ENCODE measurements at regions not wholly inside any gene's neighbourhood (a gene's known extent, or its start where the extent isn't known, plus 50 kb on each side); places are given as distances from the start of the nearest gene placed in this dataset.

DNA sequence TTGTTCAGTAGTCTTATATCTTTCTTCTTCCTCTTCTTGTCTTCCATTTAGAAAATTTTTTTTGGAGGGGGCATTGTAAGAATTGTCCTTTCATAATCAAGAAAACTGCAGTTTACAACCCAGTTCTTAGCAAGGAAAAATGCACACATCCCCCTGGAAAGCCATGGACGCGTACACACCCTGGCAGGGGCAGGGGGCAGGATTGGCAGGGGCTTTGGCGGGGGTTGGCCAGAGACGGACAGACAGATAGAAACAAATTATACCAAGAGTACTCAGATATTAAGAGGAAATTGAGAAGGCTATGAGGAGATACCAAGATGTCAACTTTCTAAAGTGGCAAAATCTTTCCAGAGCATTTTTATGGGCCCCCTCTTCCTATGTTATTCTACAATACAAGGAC lies 322.5 kb upstream of the CPXCR1 start:
- no peak for DNase-seq

DNA sequence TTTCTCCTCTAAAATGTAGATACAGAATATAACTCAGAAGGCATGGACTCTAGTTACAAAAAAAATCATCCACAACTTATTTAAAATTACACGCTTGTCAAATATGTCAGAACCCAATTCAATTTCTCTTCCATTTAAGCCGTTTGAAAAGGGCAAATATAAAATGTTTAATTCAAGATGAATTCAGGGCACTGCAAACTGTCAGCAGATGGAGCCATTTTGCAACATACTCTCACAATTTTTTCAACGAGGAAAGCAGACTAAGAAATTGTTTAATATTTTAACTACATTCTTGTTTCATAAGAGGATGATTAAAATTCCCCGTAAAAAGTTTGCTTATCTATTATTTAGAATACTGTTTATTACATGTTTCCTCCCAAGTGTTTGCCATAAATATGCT lies 321.3 kb upstream of the CPXCR1 start:
- DNase-seq: no peak

DNA sequence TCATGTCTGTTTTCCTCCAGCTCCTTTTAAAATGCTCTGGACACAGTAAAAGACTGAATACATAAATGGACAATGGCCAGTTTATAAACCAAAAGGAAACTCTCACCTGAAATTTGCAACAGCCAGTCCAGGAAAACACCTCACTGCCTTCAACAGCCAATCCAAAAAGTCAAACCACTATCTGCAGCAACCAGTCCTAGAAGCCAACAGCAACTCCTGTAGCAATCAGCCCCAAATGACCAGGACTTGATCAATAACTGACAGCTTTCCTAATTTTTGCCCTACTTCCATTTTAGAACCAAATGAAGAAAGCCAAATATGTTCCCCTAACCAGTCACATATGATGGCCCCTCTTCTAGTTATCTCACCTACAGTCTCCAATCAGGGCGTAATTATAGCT lies 309.5 kb upstream of the CPXCR1 start:
- DNase-seq: no peak

DNA sequence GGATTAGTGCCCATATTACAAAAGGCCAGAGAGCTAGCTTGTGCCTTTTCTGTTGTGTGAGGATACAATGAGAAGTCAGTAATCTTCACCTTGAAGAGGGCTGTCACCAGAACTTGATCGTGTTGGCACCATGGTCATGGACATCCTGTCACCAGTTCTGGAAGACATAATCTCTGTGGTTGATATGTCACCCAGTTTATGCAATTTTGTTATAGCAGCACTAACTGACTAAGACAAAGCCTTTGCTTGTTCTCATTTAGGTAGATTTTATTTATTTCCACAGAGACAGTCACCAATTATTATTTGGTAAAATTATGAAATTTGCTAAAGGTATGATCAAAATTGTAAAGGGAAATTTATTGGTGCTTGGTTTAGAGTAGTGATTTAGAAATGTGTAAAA lies 308.8 kb upstream of the CPXCR1 start:
- no peak for DNase-seq

DNA sequence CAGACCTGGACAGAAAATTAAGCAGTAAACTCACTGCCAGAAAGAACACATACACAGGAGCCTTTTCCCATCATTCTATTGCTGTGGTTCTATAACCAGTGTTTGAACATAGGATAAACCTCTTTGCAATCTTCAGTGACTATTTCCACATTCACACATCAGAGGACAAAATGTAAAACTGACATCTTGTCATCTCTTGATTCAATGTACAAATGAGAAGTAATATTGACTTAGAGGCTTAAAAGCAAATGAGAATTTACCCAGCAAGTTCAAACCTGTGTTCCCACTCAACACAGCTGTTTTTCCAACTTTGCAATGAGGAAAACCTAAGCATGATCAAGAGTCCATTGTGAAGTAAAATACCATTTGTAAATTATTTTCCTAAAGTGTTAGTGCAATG lies 307.1 kb upstream of the CPXCR1 start:
- DNase-seq: no peak
